Upper lobe of left lung (tissue), 4 donors: ENCODE measurements at regions not wholly inside any gene's neighbourhood (a gene's known extent, or its start where the extent isn't known, plus 50 kb on each side); places are given as distances from the start of the nearest gene placed in this dataset.

Experiments
- CTCF ChIP-seq, 6 experiments: fragments of 450-650 bp in 4 of 6; fragments of 200-600 bp in 2 of 6; sonication (generic) in 2 of 6; IDR thresholded peaks; one replicate each; pipeline ENCODE4 v1.5.1; 2016 to 2019; ENCODE audit warnings: antibody characterized with exemption in 6 of 6
- POLR2AphosphoS5 ChIP-seq, 2 donors: sonication (generic); formaldehyde crosslinking; IDR thresholded peaks; one replicate each; pipeline ENCODE4 v1.5.1; 2017; ENCODE audit warnings: antibody characterized with exemption in 2 of 2

GRCh38 chr18:45387229-45387628 lies 228.0 kb upstream of the SLC14A2 start:
- TF ChIP-seq CTCF (IDR thresholded peaks at IDR 0.05) (no peak), POLR2AphosphoS5 (IDR thresholded peaks at IDR 0.05) (no peak)
